ENCODE measurements at regions not wholly inside any gene's neighbourhood (a gene's known extent, or its start where the extent isn't known, plus 50 kb on each side); places are given as distances from the start of the nearest gene placed in this dataset.

DNA sequence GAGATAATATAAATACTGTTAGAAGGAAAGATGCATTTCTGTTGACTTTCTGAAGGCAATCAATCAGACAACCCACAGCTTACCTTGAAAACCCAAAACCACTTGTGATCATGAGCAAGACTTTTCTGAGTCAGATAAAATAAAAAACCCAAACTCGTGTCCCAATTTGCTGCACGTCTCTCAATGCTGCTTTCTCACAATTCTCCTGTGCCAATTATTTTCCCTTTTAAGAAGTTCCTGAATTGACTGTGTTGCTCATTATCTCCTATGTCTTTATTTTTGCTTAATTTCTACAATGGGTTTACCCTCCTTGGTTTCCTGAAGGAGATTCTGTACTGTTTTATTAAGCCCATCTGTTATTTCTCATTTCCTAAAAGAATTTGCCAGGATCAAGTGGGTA is 1891.9 kb upstream of the PCDH10 start:
- Histone ChIP-seq H3K4me3 (no peak overlapping the region), H3K27me3 (replicated peaks; ENCODE audit: insufficient read depth) (no peaks in the 10 kb centered on the region), H3K36me3 (no peaks in the 10 kb centered on the region), H3K27ac (no peak overlapping the region), H3K4me1 (ENCODE audit: control insufficient read depth in 1 of 2, low read depth in 2 of 2) (no peaks in the 10 kb centered on the region), H3K9me3 (no peaks in the 10 kb centered on the region)
- ATAC-seq (ENCODE audit: insufficient number of reproducible peaks, low FRiP score, low read depth) (no peak), DNase-seq (ENCODE audit: low spot score) (no peak)
- TF ChIP-seq, protein P1, sequence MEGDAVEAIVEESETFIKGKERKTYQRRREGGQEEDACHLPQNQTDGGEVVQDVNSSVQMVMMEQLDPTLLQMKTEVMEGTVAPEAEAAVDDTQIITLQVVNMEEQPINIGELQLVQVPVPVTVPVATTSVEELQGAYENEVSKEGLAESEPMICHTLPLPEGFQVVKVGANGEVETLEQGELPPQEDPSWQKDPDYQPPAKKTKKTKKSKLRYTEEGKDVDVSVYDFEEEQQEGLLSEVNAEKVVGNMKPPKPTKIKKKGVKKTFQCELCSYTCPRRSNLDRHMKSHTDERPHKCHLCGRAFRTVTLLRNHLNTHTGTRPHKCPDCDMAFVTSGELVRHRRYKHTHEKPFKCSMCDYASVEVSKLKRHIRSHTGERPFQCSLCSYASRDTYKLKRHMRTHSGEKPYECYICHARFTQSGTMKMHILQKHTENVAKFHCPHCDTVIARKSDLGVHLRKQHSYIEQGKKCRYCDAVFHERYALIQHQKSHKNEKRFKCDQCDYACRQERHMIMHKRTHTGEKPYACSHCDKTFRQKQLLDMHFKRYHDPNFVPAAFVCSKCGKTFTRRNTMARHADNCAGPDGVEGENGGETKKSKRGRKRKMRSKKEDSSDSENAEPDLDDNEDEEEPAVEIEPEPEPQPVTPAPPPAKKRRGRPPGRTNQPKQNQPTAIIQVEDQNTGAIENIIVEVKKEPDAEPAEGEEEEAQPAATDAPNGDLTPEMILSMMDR (IDR thresholded peaks at IDR 0.05): no peak

DNA sequence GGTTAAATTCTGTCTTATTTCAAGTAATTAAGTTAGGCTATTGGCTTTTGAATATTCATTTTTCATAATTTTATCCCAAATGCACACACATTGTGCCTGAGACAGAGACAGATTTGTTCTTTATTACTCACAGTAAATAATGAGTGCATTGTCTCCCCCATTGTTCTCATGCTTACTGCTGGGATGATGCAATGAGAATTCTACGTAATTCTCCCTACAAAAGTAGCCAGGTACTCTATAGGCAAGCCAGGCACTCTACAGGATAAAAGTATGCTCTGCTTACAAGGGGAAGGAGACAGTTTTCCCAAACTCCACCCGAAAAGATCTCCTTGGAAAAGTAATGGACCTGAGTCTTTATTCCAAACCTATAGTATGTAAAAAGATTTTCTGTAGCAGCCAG is 1890.7 kb upstream of the PCDH10 start:
- ATAC-seq (ENCODE audit: insufficient number of reproducible peaks, low FRiP score, low read depth): no peak
- no peaks in the 10 kb centered on the region for H3K4me1 ChIP-seq (ENCODE audit: control insufficient read depth in 1 of 2, low read depth in 2 of 2)
- H3K27ac ChIP-seq: no peak overlapping the region
- H3K36me3 ChIP-seq: no peaks in the 10 kb centered on the region
- no peak for DNase-seq (ENCODE audit: low spot score)
- H3K27me3 ChIP-seq (replicated peaks; ENCODE audit: insufficient read depth): no peaks in the 10 kb centered on the region
- no peak overlapping the region for H3K4me3 ChIP-seq
- no peaks in the 10 kb centered on the region for H3K9me3 ChIP-seq
- TF ChIP-seq, protein P1 (IDR thresholded peaks at IDR 0.05): no peak

DNA sequence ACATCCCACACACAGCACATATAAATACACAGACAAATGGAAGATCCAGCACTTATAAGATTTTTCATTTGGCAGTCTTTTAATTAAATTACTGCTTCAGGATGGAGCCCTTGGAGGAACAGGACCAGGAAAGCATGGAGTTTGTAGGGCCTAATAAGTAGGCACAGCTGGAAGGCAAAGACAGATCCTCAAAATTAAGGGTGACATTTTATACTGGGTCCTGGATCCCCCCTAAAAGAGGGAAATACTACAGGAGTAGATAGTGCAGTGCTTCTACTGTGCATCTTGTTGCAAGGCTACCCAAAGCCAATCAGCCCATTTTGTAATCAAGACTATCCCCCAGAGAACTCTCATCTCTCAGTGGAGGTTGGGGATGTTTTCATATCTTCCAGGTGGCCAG is 1860.7 kb upstream of the PCDH10 start:
- Histone ChIP-seq H3K27ac (no peak overlapping the region), H3K9me3 (no peaks in the 10 kb centered on the region), H3K4me1 (ENCODE audit: control insufficient read depth in 1 of 2, low read depth in 2 of 2) (no peaks in the 10 kb centered on the region), H3K36me3 (no peaks in the 10 kb centered on the region), H3K27me3 (replicated peaks; ENCODE audit: insufficient read depth) (no peaks in the 10 kb centered on the region), H3K4me3 (no peak overlapping the region)
- no peak for DNase-seq (ENCODE audit: low spot score)
- ATAC-seq (ENCODE audit: insufficient number of reproducible peaks, low FRiP score, low read depth): no peak
- TF ChIP-seq, protein P1 (IDR thresholded peaks at IDR 0.05): no peak

DNA sequence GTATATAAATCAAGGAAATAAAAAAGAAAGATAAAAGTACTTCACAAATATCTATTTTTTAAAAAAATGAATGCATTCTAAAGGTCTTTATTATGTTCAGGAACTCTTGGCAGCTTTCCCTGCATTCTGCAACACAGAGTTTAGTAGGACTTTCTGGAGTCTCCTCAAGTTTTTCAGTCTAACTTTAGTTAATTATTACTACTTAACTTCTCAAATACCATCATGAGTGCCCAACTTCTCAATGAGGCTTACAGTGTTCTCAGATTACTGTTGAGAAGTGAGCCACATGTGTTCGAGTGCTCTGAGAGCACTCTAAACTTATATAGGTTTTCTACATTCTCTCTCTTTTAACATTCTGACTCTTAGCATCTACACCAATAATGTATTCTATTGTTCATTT is 1852.9 kb upstream of the PCDH10 start:
- H3K4me3 ChIP-seq: no peak overlapping the region
- H3K27ac ChIP-seq: no peak overlapping the region
- TF ChIP-seq, protein P1 (IDR thresholded peaks at IDR 0.05): no peak
- no peaks in the 10 kb centered on the region for H3K36me3 ChIP-seq
- DNase-seq (ENCODE audit: low spot score) (no peak), ATAC-seq (ENCODE audit: insufficient number of reproducible peaks, low FRiP score, low read depth) (no peak)
- no peaks in the 10 kb centered on the region for H3K9me3 ChIP-seq
- no peaks in the 10 kb centered on the region for H3K4me1 ChIP-seq (ENCODE audit: control insufficient read depth in 1 of 2, low read depth in 2 of 2)
- no peaks in the 10 kb centered on the region for H3K27me3 ChIP-seq (replicated peaks; ENCODE audit: insufficient read depth)

DNA sequence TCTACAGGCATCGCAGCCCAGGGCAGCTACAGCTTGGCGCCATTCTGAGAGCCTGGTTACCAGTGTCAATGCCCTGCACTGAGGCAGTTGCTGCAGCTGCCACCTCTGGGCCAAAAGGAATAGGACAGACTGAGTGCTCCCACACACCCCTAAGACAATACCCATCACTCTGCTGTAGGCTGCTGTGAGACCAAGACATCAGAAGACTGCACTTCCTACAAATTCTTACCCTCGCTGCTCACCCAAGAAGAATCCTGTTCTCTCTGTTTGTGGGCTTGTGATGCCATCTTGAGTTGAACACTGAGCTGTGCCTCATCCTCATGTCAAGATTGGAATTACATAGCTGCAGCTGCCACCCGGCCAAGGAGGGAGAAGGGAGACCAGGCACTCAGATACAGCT is 1847.0 kb upstream of the PCDH10 start:
- Histone ChIP-seq H3K9me3 (no peaks in the 10 kb centered on the region), H3K4me1 (ENCODE audit: control insufficient read depth in 1 of 2, low read depth in 2 of 2) (no peaks in the 10 kb centered on the region), H3K4me3 (no peak overlapping the region), H3K27ac (no peak overlapping the region), H3K36me3 (no peaks in the 10 kb centered on the region), H3K27me3 (replicated peaks; ENCODE audit: insufficient read depth) (no peaks in the 10 kb centered on the region)
- TF ChIP-seq, protein P1 (IDR thresholded peaks at IDR 0.05): no peak
- DNase-seq (ENCODE audit: low spot score) (no peak), ATAC-seq (ENCODE audit: insufficient number of reproducible peaks, low FRiP score, low read depth) (no peak)

Data from thoracic aorta (tissue), 2 donors.